GM18517 (cell line): ENCODE measurements at regions not wholly inside any gene's neighbourhood (a gene's known extent, or its start where the extent isn't known, plus 50 kb on each side); places are given as distances from the start of the nearest gene placed in this dataset.

ENCODE experiments used
- ATAC-seq: cut with Tn5 transposase; IDR thresholded peaks from one replicate; pipeline ENCODE4 v1.9.1; 2021; ENCODE audit warnings: mild to moderate bottlenecking, moderate library complexity; ENCODE audit not compliant: unreplicated experiment

GRCh38 chr18:60962625-60963024, 370.6 kb upstream of the CDH20 start:
- ATAC-seq = no peak

GRCh38 chr18:60965856-60966255, 367.4 kb upstream of the CDH20 start:
- no peak for ATAC-seq

DNA sequence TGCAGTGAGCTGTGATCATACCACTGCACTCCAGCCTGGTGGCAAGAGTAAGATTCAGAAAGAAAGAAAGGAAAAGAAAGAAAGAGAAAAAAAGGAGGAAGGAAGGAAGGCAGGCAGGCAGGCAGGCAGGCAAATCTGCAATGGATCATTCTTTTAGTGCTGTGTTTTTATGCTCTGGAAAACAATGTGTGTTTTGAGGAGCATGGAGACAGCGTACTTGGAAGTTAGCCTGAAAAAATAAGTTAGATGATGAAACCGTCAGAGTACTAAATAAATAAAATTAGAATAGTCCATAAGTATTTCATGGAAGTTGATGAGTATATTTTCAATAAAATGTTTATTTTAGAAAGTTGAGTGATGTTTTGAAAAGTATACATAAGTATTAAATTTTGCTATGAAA, 366.4 kb upstream of the CDH20 start:
- ATAC-seq = no peak

DNA sequence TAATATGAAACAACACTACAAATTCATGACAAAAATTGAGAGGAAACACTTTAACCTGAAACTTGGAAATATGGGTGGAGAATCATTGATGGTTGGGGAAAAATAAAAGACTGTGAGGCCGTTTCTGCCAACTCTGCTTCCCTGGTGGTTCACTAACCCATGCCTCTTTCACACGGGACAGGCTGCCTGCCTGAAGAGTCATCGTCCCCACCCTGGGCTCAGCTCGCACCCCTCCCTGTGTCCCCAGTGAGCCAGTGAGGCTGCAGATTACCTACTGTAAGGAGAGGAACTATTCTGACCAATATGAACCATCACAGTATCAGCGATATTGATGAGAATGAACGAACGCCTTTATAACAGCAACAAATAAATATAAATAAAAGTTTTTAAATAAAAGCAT, 357.8 kb upstream of the CDH20 start:
- ATAC-seq = no peak

DNA sequence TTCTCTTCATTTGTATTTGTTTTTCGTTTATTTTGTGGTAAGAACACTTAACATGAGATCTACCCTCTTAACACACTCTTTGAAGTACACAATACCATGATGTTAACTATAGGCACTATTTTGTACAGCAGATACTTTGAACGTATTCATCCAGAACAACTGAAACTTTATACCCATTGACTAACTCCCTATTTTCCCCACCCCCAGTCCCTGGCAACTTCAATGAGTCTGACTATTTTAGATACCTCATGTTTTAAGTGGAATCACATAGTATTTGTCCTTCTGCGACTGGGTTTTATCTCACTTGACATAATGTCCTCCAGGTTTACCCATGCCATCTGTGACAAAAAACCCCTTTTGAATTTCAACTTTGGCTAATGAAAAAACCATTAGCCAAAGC, 356.3 kb upstream of the CDH20 start:
- ATAC-seq = no peak

DNA sequence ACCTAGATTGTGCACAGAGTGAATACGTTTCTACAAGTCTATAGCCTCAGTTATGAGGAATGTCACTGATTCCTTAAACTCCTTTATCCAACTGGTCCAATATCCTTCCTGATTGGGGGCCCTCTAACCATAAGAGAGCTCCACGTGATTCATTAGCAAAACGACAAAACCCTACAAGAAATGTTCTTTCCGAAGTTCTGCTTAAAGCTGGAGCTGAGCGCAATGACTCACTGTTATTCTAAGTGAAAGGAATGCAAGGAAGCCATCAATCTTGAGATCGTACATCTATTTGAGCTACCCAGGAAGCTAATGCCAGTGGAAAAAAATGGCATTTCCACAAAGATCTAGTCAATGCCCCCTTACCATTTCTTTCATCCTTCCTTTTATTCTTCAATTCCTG, 354.9 kb upstream of the CDH20 start:
- no peak for ATAC-seq

DNA sequence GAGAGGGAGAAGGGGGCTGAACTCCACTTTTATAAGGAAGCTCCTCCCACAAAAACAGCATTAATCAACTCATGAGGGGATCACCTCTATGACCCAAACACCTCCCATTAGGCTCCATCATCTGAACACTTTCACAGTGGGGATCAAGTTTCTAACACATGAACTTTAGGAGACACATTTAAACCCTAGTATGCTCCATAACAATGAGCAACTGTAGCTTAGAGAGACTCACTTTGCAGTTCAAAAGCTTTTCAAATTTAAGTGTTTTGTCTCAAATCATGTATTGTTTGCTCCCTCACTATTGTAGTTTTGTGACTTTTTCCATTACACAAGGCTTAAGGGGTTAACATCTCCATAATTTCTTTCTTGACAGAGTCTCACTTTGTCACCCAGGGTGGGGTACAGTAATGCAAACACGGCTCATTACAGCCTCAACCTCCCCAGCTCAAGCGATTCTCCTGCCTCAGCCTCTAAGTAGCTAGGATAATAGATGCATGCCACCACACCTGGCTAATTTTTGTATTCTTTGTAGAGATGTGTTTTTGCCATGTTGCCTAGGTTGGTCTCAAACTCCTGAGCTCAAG, 352.7 kb upstream of the CDH20 start:
- no peak for ATAC-seq

DNA sequence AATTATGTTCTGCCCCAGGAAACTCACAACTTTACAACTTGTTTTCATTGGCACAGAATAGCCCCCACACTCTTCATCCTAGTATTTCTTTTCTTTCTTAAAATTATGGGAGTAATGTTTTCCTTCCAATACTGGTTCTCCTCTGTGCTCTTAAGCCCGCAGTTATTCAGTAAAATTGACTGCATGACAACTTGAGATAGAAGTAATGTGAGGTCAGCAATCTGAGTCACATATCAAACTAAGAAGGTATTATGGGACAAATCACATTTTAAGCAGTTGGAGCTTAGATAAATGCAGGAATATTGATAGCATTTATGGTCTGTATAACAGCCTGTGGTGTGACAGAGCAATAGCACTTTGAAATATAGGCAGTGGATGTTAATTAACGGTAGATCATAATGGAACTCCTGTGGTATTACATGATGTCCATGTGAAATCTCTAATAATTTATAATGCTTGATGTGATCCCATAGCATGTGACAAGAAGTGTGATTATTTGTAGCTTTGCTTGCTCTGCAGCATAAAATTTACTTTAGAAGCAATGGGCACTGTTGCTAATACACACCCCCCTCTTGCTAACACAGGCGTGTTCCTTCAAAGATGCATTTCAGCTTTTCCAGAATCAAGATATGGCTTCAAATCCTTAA, 351.4 kb upstream of the CDH20 start:
- ATAC-seq = no peak

GRCh38 chr18:60982329-60982695, 350.9 kb upstream of the CDH20 start:
- ATAC-seq = no peak

DNA sequence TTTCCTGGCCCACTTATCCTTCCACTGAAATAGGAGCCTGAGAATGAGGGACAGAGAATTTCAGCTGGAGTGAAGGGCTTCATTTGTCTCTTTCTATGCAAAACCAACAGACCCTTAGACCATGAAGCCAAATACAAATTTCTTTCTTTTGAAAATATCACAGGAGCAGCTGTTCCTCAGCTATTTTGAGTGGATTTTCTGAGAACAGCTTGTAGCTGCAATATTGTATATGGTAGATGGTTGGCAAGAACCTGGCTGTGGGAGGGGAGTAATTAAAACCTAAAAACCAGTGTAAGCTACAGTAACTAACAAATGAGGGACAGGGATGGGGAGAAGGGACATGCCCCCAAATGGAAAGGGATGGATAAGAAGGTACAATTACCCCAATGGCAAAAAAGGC, 350.3 kb upstream of the CDH20 start:
- ATAC-seq = no peak

DNA sequence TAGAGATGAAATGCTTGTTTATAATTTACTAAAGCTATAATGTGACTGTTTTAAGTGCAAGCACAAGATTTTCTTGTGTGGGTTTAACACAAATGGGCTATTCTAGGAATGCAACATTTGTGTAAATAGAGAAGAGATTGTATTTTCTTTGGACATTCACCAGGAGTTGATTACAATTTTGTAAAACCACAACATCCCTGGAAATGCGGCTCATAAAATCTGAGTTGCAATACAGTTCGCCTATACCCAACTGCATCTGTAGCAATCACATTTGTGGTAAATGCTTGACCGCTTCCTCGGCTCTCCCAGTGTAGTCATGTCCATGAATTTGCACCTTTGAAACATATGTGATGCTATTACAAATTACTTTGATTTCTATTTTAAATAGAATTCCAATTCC, 348.7 kb upstream of the CDH20 start:
- no peak for ATAC-seq

GRCh38 chr18:60987963-60988362, 345.3 kb upstream of the CDH20 start:
- no peak for ATAC-seq

GRCh38 chr18:60996326-60996725, 336.9 kb upstream of the CDH20 start:
- ATAC-seq = no peak

DNA sequence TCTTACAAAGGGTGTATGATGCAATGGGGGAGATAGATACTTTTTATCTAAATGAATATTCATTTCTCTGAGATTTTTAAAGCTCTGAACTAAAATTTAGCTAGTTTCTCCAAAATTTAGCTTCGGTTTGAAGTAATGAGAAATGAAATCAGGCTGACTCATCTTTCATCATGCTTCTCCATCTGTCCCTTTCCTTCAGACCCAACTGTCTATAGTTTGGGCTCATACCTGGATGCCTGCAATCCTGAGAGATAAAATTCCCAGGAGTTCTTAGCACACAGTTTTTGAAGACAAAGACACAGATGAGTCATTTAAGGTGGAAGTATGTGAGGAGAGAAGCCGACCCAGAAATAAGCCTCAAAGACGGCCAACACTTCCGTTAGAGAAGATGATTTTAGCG, 336.4 kb upstream of the CDH20 start:
- no peak for ATAC-seq

GRCh38 chr18:61001138-61001537, 332.1 kb upstream of the CDH20 start:
- ATAC-seq = no peak

DNA sequence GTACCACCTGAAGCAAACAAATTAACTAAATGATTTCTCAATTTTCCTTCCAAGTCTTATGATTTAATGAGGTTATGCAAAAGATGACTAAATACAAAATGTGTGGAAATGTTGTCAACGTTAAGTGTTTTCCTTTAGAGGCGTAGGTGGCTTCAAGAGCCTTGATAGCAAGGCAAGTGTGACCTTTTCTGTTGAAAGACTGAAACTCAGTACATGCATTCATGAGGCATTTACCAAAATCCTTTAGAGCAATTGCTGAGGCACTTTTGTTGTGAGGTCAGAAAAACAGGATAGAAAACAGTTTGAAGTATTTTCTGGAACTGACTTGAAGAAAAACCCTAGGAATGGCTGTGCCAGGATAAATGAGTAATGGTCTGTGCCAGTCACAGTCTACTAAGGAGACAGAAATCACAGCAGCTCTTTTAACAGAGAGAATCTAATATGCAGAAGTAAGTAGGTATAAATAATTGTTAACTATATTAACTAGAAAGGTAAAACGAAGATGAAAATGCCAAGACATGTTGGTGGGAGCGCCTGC, 326.5 kb upstream of the CDH20 start:
- no peak for ATAC-seq

DNA sequence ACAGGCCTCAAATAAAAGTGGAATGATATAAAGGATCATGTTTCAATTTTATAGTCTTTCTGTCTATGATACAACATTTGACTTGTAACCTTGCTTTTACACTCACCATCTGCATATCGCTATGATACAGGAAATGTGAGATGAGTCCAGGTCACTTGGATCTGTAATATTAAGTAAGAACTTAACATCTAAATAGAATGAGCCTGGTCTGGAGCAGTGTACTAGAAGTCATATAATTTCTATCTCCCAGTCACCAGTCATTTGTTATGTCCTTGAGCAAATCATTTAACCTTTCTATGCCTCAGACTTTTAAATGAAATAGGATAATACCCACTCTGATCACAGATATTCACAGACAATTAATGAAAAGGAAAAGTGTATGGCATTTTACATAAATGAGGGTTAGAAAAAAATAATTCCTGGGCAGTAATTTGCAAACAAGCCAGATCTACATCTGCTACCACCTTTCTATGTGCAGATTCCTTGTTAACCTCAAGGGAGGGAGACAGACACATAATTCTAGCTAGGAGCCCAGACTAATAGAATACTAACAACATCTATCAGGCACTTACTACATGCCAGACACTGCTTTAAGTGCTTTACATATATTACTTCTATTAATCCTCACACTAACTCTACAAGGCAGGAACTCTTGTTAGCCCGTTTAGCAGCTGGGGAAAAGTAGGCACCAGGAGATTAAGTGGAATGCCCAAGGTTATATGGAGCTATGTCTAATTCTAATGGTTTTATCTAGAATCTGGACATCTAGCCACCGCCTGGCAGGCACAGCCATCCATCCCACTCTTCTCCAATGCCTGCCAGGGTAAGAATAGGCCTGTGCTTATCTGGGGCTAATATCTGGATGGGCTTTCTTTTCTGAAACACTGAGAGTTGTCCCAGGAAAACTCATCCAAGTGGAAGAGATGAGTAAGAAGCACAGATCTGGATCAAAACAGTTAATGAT, 313.6 kb upstream of the CDH20 start:
- ATAC-seq = no peak

- ATAC-seq = no peak
These were observed 307.6 kb upstream of the CDH20 start for GRCh38 chr18:61025596-61025995.

GRCh38 chr18:61031626-61032025, 301.6 kb upstream of the CDH20 start:
- no peak for ATAC-seq

DNA sequence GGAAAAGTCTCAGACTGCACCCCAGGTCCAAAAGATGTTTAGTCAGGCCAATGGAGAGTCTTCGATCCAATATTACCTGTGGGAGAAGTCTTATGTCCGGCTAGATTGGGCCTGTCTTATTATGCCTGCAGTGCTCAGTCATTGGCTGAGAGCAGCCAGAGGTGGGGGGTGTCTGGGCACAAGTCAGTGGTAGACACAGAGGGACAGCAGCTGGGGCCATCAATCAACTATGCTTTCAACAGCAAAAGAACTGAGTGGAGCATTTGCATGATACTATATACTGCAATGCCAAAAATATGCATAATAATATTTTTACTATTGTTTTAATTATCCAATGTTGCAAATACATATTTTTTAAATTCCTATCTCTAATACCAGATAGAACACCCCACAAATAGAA, 298.6 kb upstream of the CDH20 start:
- ATAC-seq = no peak

- no peak for ATAC-seq
These were observed 294.0 kb upstream of the CDH20 start for GRCh38 chr18:61039251-61039650.

DNA sequence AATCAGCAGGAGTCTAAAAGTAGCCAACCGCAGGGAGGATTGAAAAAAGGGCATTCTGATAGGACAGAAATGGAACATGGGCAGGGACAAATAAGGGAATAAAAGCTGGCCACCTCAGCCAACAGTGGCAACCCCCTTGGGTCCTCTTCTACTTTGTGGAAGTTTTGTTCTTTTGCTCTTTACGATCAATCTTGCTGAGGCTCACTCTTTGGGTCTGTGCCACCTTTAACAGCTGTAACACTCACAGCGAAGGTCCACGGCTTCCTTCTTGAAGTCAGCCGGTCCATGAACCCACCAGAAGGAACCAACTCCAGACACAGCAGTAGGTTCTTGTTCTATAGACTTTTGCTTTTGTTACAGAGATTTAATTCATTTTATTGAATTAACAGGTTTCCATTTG, 285.4 kb upstream of the CDH20 start:
- ATAC-seq = no peak
